Activated T-helper 1 cell treated with anti-CD3 and anti-CD28 coated beads, Interleukin-12 subunit alpha, Interleukin-12 subunit beta, Interleukin-2, Interleukin-4 antibody, amounts not matched to agents 30 ng/mL and 10 ng/mL and 1 ng/mL, durations not matched to agents 14 hours and 24 hours and 36 hours (primary cell): ENCODE measurements at regions not wholly inside any gene's neighbourhood (a gene's known extent, or its start where the extent isn't known, plus 50 kb on each side); places are given as distances from the start of the nearest gene placed in this dataset.

Source experiments
- DNase-seq: peaks from one replicate; pipeline ENCODE4 v3.0.0; 2021; ENCODE audit warnings: low spot score
- H3K27ac Mint-ChIP-seq: one replicate; pipeline ENCODE4 v1.8.0; 2021; ENCODE audit warnings: mild to moderate bottlenecking, mixed read lengths
- H3K27me3 Mint-ChIP-seq: one replicate; pipeline ENCODE4 v1.8.0; 2022; ENCODE audit warnings: mild to moderate bottlenecking, moderate library complexity, mixed read lengths; ENCODE audit not compliant: insufficient read depth
- H3K36me3 Mint-ChIP-seq: one replicate; pipeline ENCODE4 v1.8.0; 2021; ENCODE audit warnings: low read depth, mixed read lengths
- H3K4me1 Mint-ChIP-seq: one replicate; pipeline ENCODE4 v1.8.0; 2021; ENCODE audit warnings: low read depth, mixed read lengths
- H3K4me3 Mint-ChIP-seq: one replicate; pipeline ENCODE4 v1.8.0; 2021; ENCODE audit warnings: mild to moderate bottlenecking, moderate library complexity, mixed read lengths
- H3K9me3 Mint-ChIP-seq: one replicate; pipeline ENCODE4 v1.8.0; 2021; ENCODE audit warnings: mixed read lengths
- intact Hi-C: fragments of 100-400 bp; cut with micrococcal nuclease; formaldehyde crosslinking; loops from one replicate; pipeline ENCODE4 v1.15.1; 2024

DNA sequence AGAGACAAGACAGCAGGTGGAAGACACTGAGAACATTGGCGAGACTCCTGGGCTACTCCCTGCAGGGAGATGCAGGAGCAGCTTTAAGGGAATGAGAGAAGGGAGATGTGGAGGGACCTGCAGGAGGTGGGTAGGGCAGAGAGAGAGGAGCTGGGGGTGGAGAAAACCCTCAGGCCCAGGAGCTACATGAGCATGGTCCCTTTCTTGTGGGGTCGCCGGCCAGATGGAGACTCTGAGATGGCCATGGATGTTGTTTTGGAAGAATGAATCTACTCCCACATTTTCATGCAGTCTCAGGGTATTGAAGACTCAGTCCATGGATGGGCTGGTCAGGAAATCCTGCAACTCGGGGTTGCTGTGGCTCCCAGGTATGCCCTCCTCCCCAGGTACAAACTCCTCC, 1381.9 kb downstream of the TBC1D22A start:
- Mint-ChIP-seq H3K36me3 (no peaks in the 10 kb centered on the region), H3K27me3 (peaks cover under 1% of the 10 kb centered on the region), H3K4me3 (no peak overlapping the region), H3K9me3 (no peaks in the 10 kb centered on the region), H3K27ac (no peak overlapping the region), H3K4me1 (no peaks in the 10 kb centered on the region)
- intact Hi-C loops: no loop called here
- no peak for DNase-seq

DNA sequence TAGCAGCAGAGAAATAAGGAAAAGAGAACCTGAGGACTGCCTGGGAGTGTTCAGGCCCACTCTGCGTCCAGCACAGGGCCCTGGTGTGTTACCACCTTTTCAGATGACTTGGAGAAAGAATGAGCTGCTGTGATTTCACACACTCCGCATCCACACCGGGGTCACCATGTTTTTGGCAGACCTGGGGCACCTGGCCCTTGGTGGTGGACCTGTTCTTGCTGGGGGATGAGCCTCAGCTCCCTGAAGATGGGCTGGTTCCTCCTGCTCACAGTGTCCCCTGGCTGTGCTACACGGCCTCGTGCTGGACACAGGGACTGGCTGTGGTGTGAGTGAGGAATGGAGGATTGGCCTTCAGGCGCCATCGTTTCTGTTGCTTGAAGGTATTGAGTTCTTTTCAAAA, 1381.4 kb downstream of the TBC1D22A start:
- peaks cover 5% of the 10 kb centered on the region for H3K27me3 Mint-ChIP-seq

DNA sequence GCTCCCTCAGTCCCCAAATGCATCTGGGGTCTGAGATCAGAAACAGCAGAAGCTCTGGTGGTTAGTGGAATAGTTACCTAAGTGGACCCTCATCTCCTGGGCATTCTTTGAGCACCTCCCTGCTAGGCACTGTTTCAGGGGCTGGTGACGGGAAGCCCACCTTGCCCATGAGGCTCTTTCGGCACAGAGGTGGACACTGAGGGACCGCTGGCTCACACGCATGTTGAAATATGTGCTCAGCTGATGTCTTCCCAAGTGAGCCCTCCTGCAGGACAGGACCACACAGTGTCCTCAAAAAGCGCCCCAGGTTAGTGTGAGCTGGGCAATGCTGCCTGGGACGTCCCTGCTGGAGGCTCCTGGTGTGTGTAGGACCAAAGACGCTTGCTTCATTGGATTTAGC, 1379.9 kb downstream of the TBC1D22A start:
- no peak for DNase-seq
- H3K36me3 Mint-ChIP-seq: no peaks in the 10 kb centered on the region
- H3K4me3 Mint-ChIP-seq: no peak overlapping the region
- H3K4me1 Mint-ChIP-seq: no peaks in the 10 kb centered on the region
- intact Hi-C loops: no loop called here
- no peak overlapping the region for H3K27ac Mint-ChIP-seq
- peaks cover 14% of the 10 kb centered on the region for H3K27me3 Mint-ChIP-seq
- H3K9me3 Mint-ChIP-seq: no peaks in the 10 kb centered on the region

More for the DNA sequence above, 1381.4 kb downstream of the TBC1D22A start:
- H3K27ac Mint-ChIP-seq: no peak overlapping the region
- DNase-seq: no peak
- no peaks in the 10 kb centered on the region for H3K9me3 Mint-ChIP-seq
- intact Hi-C loops: no loop called here
- H3K36me3 Mint-ChIP-seq: no peaks in the 10 kb centered on the region
- no peak overlapping the region for H3K4me3 Mint-ChIP-seq
- no peaks in the 10 kb centered on the region for H3K4me1 Mint-ChIP-seq

DNA sequence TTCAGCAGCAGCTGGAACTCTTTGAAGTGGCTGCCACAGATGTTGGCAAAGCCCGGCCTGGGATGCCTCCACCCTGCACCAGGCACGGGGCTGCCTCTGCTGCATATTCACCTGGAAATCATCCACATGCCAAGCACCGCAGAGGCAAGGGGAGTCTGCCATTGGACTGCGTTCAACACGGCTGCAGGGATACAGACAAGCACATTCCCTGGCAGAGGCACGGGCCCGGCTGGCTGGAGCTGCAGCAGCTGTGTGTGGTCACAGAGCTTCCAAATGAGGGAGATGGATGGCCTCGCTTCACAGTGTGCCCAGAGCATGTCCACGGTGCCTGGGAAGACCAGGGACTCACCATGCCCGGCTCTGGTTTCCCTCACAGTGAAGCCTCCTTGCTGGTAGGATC, 1378.9 kb downstream of the TBC1D22A start:
- Mint-ChIP-seq H3K27me3 (peaks cover 18% of the 10 kb centered on the region), H3K9me3 (no peaks in the 10 kb centered on the region), H3K4me1 (no peaks in the 10 kb centered on the region), H3K4me3 (no peak overlapping the region), H3K27ac (no peak overlapping the region), H3K36me3 (no peaks in the 10 kb centered on the region)
- DNase-seq: no peak
- intact Hi-C loops: no loop called here

DNA sequence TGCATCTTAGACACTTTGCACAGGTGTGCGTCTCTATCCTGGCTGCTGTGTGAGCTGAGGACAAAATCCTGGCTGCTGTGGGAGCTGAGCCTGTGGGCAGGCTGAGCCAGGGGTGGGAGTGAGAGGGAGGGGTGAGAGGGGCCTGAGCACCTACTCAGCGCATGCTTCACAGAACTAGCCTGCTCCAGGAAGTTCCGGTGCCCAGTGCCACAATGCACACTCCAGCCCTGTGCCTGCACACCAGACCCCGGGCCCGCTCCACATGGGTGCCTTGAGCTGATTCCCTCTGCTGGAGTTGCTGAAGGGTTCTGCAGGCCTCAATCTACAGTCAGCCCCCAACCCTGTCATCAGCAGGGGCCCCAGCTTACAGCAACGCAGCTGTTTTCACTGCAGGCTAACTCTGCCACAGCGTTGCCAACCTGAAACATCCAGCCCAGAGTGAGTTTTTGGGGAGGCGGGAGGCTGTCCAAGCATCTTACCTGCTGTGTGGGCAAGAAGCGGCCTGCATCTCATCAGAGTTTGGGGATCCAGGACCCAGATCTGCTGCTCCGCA, 1377.9 kb downstream of the TBC1D22A start:
- Mint-ChIP-seq H3K27ac (no peak overlapping the region), H3K27me3 (peaks cover 20% of the 10 kb centered on the region), H3K9me3 (no peaks in the 10 kb centered on the region), H3K4me3 (no peak overlapping the region), H3K36me3 (no peaks in the 10 kb centered on the region), H3K4me1 (no peaks in the 10 kb centered on the region)
- no peak for DNase-seq
- intact Hi-C loops: no loop called here

DNA sequence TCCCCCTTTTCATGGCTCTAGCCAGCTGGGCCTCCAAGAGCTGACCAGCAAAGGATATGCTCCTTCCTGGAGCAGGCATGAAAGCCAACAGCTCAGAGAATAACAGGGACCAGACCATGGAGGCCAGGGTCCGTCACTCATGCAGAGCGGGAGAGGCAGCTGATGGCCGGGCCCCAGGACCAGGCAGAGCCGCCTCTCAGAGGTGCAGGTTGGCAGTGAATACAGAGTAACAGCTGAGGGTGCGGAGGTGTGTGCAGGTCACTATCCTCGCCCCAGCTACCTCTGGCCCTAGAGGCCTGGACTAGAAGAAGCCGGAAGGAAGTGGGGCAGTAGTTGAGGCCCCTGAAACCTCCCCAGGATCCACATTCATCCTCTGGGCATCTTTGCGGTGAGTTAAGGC, 1377.3 kb downstream of the TBC1D22A start:
- H3K4me3 Mint-ChIP-seq: no peak overlapping the region
- H3K9me3 Mint-ChIP-seq: no peaks in the 10 kb centered on the region
- DNase-seq: no peak
- no peak overlapping the region for H3K27ac Mint-ChIP-seq
- intact Hi-C loops: no loop called here
- H3K4me1 Mint-ChIP-seq: no peaks in the 10 kb centered on the region
- peaks cover 20% of the 10 kb centered on the region for H3K27me3 Mint-ChIP-seq
- H3K36me3 Mint-ChIP-seq: no peaks in the 10 kb centered on the region

DNA sequence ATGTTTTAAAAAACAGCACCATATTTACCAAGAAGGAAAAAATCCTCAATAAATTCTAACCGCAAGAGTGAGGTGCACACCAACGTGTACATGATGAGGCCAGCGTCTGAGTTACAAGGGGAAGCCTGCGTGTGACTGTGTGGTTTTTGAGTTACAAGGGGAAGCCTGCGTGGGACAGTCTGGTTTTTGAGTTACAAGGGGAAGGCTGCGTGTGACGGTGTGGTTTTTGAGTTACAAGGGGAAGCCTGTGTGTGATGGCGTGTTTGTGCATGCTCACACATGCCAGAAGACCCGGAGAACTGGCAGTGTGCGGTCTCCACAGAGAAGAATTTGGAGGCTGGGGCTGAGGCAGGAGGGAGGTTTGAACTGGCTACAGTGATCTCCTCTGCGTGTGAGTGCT, 1376.4 kb downstream of the TBC1D22A start:
- no peak overlapping the region for H3K27ac Mint-ChIP-seq

DNA sequence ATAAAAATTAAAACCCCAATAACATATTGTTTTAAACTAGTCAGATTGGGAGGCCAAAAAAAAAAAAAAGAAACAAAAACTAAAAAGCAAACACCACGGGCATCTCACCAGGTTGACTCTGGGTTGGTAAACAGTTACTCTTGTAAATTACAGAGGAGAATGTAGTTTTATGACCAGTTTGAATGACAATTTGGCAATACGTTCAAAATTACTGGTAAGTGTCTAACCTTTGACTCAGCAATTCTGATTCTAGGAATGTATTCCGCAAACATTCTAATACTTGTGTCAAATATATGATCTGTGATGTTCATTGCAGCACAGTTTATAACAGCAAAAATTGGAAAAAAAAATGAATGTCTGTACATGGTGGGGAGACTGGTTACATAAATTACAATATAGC, 1376.0 kb downstream of the TBC1D22A start:
- Mint-ChIP-seq H3K27me3 (peaks cover 24% of the 10 kb centered on the region), H3K9me3 (peaks cover 3% of the 10 kb centered on the region), H3K4me1 (no peaks in the 10 kb centered on the region), H3K27ac (no peak overlapping the region), H3K36me3 (no peaks in the 10 kb centered on the region), H3K4me3 (no peak overlapping the region)
- no peak for DNase-seq
- intact Hi-C loops: no loop called here

More for the DNA sequence above, 1376.4 kb downstream of the TBC1D22A start:
- intact Hi-C loops: no loop called here
- Mint-ChIP-seq H3K4me1 (no peaks in the 10 kb centered on the region), H3K4me3 (no peak overlapping the region), H3K36me3 (no peaks in the 10 kb centered on the region), H3K27me3 (peaks cover 24% of the 10 kb centered on the region), H3K9me3 (peaks cover 3% of the 10 kb centered on the region)
- no peak for DNase-seq

DNA sequence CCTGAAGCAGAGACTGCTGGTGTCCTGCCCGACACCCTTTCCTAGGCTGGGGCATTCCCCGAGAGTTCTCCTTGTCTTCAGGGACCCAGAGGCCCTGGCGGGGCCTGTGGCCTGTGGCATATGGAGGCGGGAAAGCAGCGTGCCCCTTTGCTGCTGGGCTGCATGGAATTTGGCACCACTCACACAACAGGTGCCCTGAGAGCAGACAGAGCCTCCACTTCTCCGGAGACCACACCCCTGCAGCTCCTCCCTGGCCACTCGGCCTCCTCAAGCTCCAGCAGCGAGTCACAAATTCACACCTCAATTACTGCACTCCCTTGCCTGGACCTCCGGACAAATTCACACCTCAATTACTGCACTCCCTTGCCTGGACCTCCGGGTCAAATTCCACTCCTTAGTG, 1375.2 kb downstream of the TBC1D22A start:
- Mint-ChIP-seq H3K4me3 (no peak overlapping the region), H3K27ac (no peak overlapping the region), H3K27me3 (peaks cover 24% of the 10 kb centered on the region), H3K4me1 (no peaks in the 10 kb centered on the region), H3K9me3 (peaks cover 3% of the 10 kb centered on the region), H3K36me3 (no peaks in the 10 kb centered on the region)
- DNase-seq: no peak
- intact Hi-C loops: no loop called here

DNA sequence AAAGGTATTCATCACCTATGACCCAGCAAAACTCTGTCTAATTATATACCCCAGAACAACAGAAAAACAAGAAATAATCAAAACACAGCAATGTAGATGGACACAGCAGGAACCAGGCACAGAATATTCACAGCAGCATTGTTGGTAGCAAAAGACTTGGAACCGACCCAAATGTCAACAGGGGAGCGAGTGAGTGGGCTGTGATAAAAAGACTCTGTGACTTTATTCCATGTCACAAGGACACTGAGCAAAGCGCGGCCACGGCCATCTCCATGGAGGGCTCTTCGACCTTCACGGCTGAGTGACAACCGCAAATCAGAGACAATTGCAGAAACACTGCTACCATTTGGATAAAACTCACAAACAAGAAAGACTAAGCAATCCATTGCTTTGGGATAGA, 1373.1 kb downstream of the TBC1D22A start:
- no peaks in the 10 kb centered on the region for H3K36me3 Mint-ChIP-seq
- H3K9me3 Mint-ChIP-seq: peaks cover 3% of the 10 kb centered on the region
- no peaks in the 10 kb centered on the region for H3K4me1 Mint-ChIP-seq
- intact Hi-C loops: no loop called here
- H3K27ac Mint-ChIP-seq: no peak overlapping the region
- no peak overlapping the region for H3K4me3 Mint-ChIP-seq
- DNase-seq: no peak
- H3K27me3 Mint-ChIP-seq: peaks cover 24% of the 10 kb centered on the region

DNA sequence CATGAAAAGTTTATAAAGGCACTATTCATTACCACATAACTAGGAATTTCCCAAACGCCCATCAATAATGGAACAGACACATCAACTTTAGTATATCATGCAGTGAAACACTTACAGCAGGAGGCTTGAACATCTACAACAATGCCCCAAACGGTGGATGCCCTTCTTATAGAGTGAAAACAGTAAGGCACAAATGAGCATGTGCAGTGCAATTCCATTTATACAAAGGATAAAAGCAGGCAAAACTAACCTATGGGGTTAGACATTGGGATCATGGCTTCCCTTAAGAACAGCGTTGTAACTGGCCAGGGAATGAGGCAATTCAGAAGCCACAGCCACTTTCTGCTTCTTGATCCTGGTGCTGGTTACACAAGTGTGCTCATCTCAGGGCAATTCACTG, 1363.0 kb downstream of the TBC1D22A start:
- intact Hi-C loops: no loop called here
- H3K27me3 Mint-ChIP-seq: peaks cover 10% of the 10 kb centered on the region
- no peak overlapping the region for H3K4me3 Mint-ChIP-seq
- H3K4me1 Mint-ChIP-seq: no peaks in the 10 kb centered on the region
- H3K9me3 Mint-ChIP-seq: no peaks in the 10 kb centered on the region
- H3K36me3 Mint-ChIP-seq: no peaks in the 10 kb centered on the region
- no peak for DNase-seq
- no peak overlapping the region for H3K27ac Mint-ChIP-seq

DNA sequence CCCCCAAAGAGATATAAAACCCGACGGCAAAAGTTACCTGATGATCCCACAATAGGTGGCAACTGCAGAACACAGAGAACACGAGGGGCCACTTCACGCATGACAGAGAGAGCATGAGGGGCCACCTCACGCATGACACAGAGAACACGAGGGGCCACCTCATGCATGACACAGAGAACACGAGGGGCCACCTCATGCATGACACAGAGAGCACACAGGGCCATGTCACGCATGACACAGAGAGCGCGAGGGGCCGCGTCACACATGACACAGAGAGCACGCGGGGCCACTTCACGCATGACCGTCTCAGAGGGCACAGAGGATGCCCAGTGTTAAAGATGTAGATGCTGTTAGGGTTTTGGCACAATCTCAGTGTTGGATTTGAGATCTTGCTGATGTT, 1359.5 kb downstream of the TBC1D22A start:
- no peak overlapping the region for H3K27ac Mint-ChIP-seq
- intact Hi-C loops: no loop called here
- no peaks in the 10 kb centered on the region for H3K36me3 Mint-ChIP-seq
- H3K27me3 Mint-ChIP-seq: peaks cover 6% of the 10 kb centered on the region
- H3K9me3 Mint-ChIP-seq: no peaks in the 10 kb centered on the region
- DNase-seq: no peak
- H3K4me1 Mint-ChIP-seq: no peaks in the 10 kb centered on the region
- H3K4me3 Mint-ChIP-seq: no peak overlapping the region

DNA sequence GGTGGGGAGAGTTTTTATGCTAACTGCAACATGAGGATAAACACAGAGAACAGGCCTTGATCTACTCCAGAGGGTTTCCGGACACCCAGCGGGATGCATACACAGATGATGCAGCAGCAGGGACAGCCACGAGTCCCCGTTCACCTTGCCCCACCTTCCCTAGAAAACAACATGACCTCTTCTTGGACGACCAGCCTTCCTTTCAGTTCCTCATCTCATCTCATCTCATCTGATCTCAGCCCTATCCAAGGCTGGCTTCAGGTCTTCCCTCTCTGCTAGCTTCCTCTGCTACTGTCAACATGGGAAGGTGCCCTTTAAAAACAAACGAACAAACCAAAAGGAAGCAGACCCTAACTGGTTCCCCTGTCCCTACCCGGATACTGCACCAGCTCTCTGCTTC, 1356.2 kb downstream of the TBC1D22A start:
- no peaks in the 10 kb centered on the region for H3K9me3 Mint-ChIP-seq

DNA sequence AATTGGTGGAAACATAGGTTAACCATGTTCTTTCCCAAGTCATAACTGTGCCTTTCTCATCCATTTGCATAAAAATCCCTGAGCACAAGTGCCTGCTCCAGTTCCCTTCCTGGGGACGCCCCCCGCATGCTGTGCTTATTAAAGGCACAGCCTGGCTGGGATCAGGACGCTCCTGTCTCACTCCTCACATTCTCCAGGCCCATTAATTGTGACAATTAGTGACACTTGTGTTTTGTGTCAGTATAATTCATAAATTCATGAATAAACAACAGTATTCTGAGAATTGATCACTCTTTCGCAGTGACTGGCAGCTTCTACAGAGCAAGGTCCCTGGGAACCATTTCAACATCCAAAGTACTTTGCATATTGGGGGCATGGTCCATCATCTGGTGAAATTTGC, 1354.4 kb downstream of the TBC1D22A start:
- Mint-ChIP-seq H3K4me3 (no peak overlapping the region), H3K27me3 (peaks cover 2% of the 10 kb centered on the region), H3K9me3 (no peaks in the 10 kb centered on the region), H3K27ac (no peak overlapping the region), H3K4me1 (peaks cover 10% of the 10 kb centered on the region), H3K36me3 (no peaks in the 10 kb centered on the region)
- intact Hi-C loops: no loop called here
- DNase-seq: no peak

More for the DNA sequence above, 1356.2 kb downstream of the TBC1D22A start:
- no peak for DNase-seq
- intact Hi-C loops: no loop called here
- Mint-ChIP-seq H3K4me3 (no peak overlapping the region), H3K27me3 (peaks cover 2% of the 10 kb centered on the region), H3K27ac (no peak overlapping the region), H3K4me1 (no peaks in the 10 kb centered on the region), H3K36me3 (no peaks in the 10 kb centered on the region)
